ENCODE measurements at regions not wholly inside any gene's neighbourhood (a gene's known extent, or its start where the extent isn't known, plus 50 kb on each side); places are given as distances from the start of the nearest gene placed in this dataset.

- TF ChIP-seq, protein P1, sequence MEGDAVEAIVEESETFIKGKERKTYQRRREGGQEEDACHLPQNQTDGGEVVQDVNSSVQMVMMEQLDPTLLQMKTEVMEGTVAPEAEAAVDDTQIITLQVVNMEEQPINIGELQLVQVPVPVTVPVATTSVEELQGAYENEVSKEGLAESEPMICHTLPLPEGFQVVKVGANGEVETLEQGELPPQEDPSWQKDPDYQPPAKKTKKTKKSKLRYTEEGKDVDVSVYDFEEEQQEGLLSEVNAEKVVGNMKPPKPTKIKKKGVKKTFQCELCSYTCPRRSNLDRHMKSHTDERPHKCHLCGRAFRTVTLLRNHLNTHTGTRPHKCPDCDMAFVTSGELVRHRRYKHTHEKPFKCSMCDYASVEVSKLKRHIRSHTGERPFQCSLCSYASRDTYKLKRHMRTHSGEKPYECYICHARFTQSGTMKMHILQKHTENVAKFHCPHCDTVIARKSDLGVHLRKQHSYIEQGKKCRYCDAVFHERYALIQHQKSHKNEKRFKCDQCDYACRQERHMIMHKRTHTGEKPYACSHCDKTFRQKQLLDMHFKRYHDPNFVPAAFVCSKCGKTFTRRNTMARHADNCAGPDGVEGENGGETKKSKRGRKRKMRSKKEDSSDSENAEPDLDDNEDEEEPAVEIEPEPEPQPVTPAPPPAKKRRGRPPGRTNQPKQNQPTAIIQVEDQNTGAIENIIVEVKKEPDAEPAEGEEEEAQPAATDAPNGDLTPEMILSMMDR (conservative IDR thresholded peaks at IDR 0.05), result no peak
- TF ChIP-seq ZFX (IDR thresholded peaks at IDR 0.05), result no peak
Measured at GRCh38 chr1:163745204-163745603, 423.4 kb downstream of the NUF2 start.
